Activated T-cell treated with anti-CD3 and anti-CD28 coated beads, Interleukin-2, amount 50 U/mL, for 4 hours (primary cell): ENCODE measurements at regions not wholly inside any gene's neighbourhood (a gene's known extent, or its start where the extent isn't known, plus 50 kb on each side); places are given as distances from the start of the nearest gene placed in this dataset.

Experiments used
- ATAC-seq, 2 donors: fragments of 200-7000 bp; cut with Tn5 transposase; one replicate each; pipeline ENCODE4 v1.10.0; 2021
- DNase-seq: peaks from one replicate; pipeline ENCODE4 v3.0.0-alpha.2; 2020
- H3K27me3 Mint-ChIP-seq: one replicate; pipeline ENCODE4 v1.8.0; 2021; ENCODE audit warnings: low read depth, mixed read lengths
- H3K36me3 Mint-ChIP-seq: one replicate; pipeline ENCODE4 v1.8.0; 2022; ENCODE audit warnings: mixed read lengths; ENCODE audit not compliant: insufficient read depth
- H3K4me1 Mint-ChIP-seq: one replicate; pipeline ENCODE4 v1.8.0; 2021; ENCODE audit warnings: low read depth, mixed read lengths
- H3K4me3 Mint-ChIP-seq: one replicate; pipeline ENCODE4 v1.8.0; 2021; ENCODE audit warnings: mild to moderate bottlenecking, moderate library complexity, mixed read lengths
- H3K9me3 Mint-ChIP-seq: one replicate; pipeline ENCODE4 v1.8.0; 2021; ENCODE audit warnings: mixed read lengths

GRCh38 chr9:135271425-135271824 is 184.0 kb downstream of the OLFM1 start:
- no peak for ATAC-seq
- DNase-seq: no peak
- Mint-ChIP-seq H3K4me3 (no peak overlapping the region), H3K9me3 (no peaks in the 10 kb centered on the region), H3K4me1 (no peaks in the 10 kb centered on the region), H3K27me3 (peaks cover 33% of the 10 kb centered on the region), H3K36me3 (no peaks in the 10 kb centered on the region)

GRCh38 chr9:135272608-135273007 is 185.1 kb downstream of the OLFM1 start:
- no peaks in the 10 kb centered on the region for H3K4me1 Mint-ChIP-seq
- ATAC-seq: no peak
- no peak overlapping the region for H3K4me3 Mint-ChIP-seq
- H3K27me3 Mint-ChIP-seq: peaks cover 30% of the 10 kb centered on the region
- no peaks in the 10 kb centered on the region for H3K9me3 Mint-ChIP-seq
- H3K36me3 Mint-ChIP-seq: no peaks in the 10 kb centered on the region
- no peak for DNase-seq

- ATAC-seq (no peak), DNase-seq (no peak)
- no peaks in the 10 kb centered on the region for H3K4me1 Mint-ChIP-seq
- H3K9me3 Mint-ChIP-seq: no peaks in the 10 kb centered on the region
- no peaks in the 10 kb centered on the region for H3K36me3 Mint-ChIP-seq
- no peak overlapping the region for H3K4me3 Mint-ChIP-seq
- H3K27me3 Mint-ChIP-seq: peaks cover 28% of the 10 kb centered on the region
Measured at GRCh38 chr9:135273008-135273407, 185.5 kb downstream of the OLFM1 start.

GRCh38 chr9:135275163-135275562 is 187.7 kb downstream of the OLFM1 start:
- no peaks in the 10 kb centered on the region for H3K36me3 Mint-ChIP-seq
- no peaks in the 10 kb centered on the region for H3K4me1 Mint-ChIP-seq
- ATAC-seq: no peak
- DNase-seq: no peak
- H3K9me3 Mint-ChIP-seq: no peaks in the 10 kb centered on the region
- H3K27me3 Mint-ChIP-seq: peaks cover 31% of the 10 kb centered on the region
- H3K4me3 Mint-ChIP-seq: no peak overlapping the region

- no peak for ATAC-seq
- no peak overlapping the region for H3K4me3 Mint-ChIP-seq
- no peaks in the 10 kb centered on the region for H3K9me3 Mint-ChIP-seq
- no peak for DNase-seq
- no peaks in the 10 kb centered on the region for H3K36me3 Mint-ChIP-seq
- H3K27me3 Mint-ChIP-seq: peaks cover 31% of the 10 kb centered on the region
- H3K4me1 Mint-ChIP-seq: no peaks in the 10 kb centered on the region
Measured at GRCh38 chr9:135275571-135276289, 188.3 kb downstream of the OLFM1 start.

GRCh38 chr9:135277219-135278201 is 190.0 kb downstream of the OLFM1 start:
- peaks cover 21% of the 10 kb centered on the region for H3K27me3 Mint-ChIP-seq
- no peaks in the 10 kb centered on the region for H3K9me3 Mint-ChIP-seq
- no peaks in the 10 kb centered on the region for H3K4me1 Mint-ChIP-seq
- H3K36me3 Mint-ChIP-seq: no peaks in the 10 kb centered on the region
- no peak for ATAC-seq
- no peak for DNase-seq
- no peak overlapping the region for H3K4me3 Mint-ChIP-seq

- no peaks in the 10 kb centered on the region for H3K9me3 Mint-ChIP-seq
- H3K36me3 Mint-ChIP-seq: no peaks in the 10 kb centered on the region
- no peak overlapping the region for H3K4me3 Mint-ChIP-seq
- H3K4me1 Mint-ChIP-seq: no peaks in the 10 kb centered on the region
- ATAC-seq (no peak), DNase-seq (no peak)
- peaks cover 14% of the 10 kb centered on the region for H3K27me3 Mint-ChIP-seq
Measured at GRCh38 chr9:135278586-135278985, 191.1 kb downstream of the OLFM1 start.

- ATAC-seq: no peak
- DNase-seq: no peak
- H3K4me1 Mint-ChIP-seq: no peaks in the 10 kb centered on the region
- H3K36me3 Mint-ChIP-seq: no peaks in the 10 kb centered on the region
- peaks cover 9% of the 10 kb centered on the region for H3K27me3 Mint-ChIP-seq
- no peaks in the 10 kb centered on the region for H3K9me3 Mint-ChIP-seq
- H3K4me3 Mint-ChIP-seq: no peak overlapping the region
Measured at GRCh38 chr9:135279385-135279784, 191.9 kb downstream of the OLFM1 start.

GRCh38 chr9:135279834-135280393 is 192.4 kb downstream of the OLFM1 start:
- DNase-seq: no peak
- H3K9me3 Mint-ChIP-seq: no peaks in the 10 kb centered on the region
- no peaks in the 10 kb centered on the region for H3K4me1 Mint-ChIP-seq
- H3K36me3 Mint-ChIP-seq: no peaks in the 10 kb centered on the region
- H3K27me3 Mint-ChIP-seq: peaks cover 9% of the 10 kb centered on the region
- ATAC-seq: no peak
- no peak overlapping the region for H3K4me3 Mint-ChIP-seq

- ATAC-seq (no peak), DNase-seq (no peak)
- Mint-ChIP-seq H3K4me1 (no peaks in the 10 kb centered on the region), H3K9me3 (no peaks in the 10 kb centered on the region), H3K36me3 (no peaks in the 10 kb centered on the region), H3K27me3 (peaks cover 9% of the 10 kb centered on the region), H3K4me3 (no peak overlapping the region)
Measured at GRCh38 chr9:135280666-135281065, 193.2 kb downstream of the OLFM1 start.

- Mint-ChIP-seq H3K27me3 (peaks cover 8% of the 10 kb centered on the region), H3K9me3 (no peaks in the 10 kb centered on the region), H3K36me3 (no peaks in the 10 kb centered on the region), H3K4me1 (no peaks in the 10 kb centered on the region), H3K4me3 (no peak overlapping the region)
- DNase-seq: no peak
- no peak for ATAC-seq
Measured at GRCh38 chr9:135281151-135281550, 193.7 kb downstream of the OLFM1 start.

GRCh38 chr9:135281791-135282737 is 194.6 kb downstream of the OLFM1 start:
- Mint-ChIP-seq H3K9me3 (no peaks in the 10 kb centered on the region), H3K4me1 (no peaks in the 10 kb centered on the region), H3K4me3 (no peak overlapping the region), H3K27me3 (peaks cover 3% of the 10 kb centered on the region), H3K36me3 (no peaks in the 10 kb centered on the region)
- DNase-seq (no peak), ATAC-seq (no peak)

- DNase-seq: no peak
- H3K27me3 Mint-ChIP-seq: peaks cover 3% of the 10 kb centered on the region
Measured at GRCh38 chr9:135282808-135283207, 195.3 kb downstream of the OLFM1 start.

GRCh38 chr9:135283671-135284070 is 195.9 kb upstream of the PPP1R26 start:
- Mint-ChIP-seq H3K36me3 (no peaks in the 10 kb centered on the region), H3K9me3 (no peaks in the 10 kb centered on the region), H3K27me3 (peaks cover 3% of the 10 kb centered on the region), H3K4me1 (no peaks in the 10 kb centered on the region), H3K4me3 (no peak overlapping the region)
- DNase-seq (no peak), ATAC-seq (no peak)

More at GRCh38 chr9:135282808-135283207, 195.3 kb downstream of the OLFM1 start:
- ATAC-seq: no peak
- H3K4me3 Mint-ChIP-seq: no peak overlapping the region
- H3K36me3 Mint-ChIP-seq: no peaks in the 10 kb centered on the region
- no peaks in the 10 kb centered on the region for H3K9me3 Mint-ChIP-seq
- no peaks in the 10 kb centered on the region for H3K4me1 Mint-ChIP-seq
